ENCODE measurements at regions not wholly inside any gene's neighbourhood (a gene's known extent, or its start where the extent isn't known, plus 50 kb on each side); places are given as distances from the start of the nearest gene placed in this dataset.

DNA sequence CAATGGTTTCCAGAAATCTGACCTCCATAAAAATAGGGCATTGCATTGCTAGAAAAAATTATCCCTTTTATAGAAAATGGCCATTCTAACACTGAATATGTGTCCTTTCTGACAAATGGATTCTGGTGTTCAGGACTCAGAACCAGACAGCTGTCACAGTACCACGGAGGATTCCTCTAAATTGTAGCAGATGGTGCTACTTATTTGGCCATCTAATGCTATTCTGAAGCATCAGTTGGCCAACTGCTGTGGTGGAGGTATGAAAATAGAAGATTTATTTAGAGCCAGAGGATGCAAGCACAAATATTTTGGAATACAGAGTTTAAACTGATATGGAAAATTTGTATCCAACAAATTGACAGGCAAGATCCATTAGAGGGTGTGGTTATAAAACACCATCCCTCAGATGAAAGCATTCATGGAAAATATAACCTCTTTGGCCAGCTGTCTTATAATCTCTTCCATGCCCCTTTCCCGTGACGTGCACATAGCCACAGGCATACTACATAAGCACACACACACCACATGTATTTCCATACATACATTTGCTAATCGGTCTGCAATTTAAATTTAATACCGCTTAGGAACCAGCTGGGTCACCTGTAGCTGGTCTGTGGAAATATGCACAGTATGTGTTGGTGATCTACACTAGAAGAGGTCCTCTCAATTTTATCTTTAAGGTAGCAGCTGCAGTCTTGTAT is 302.7 kb upstream of the KCNMB2 start:
- H3K4me1 ChIP-seq (ENCODE audit: low read depth) = no peaks in the 10 kb centered on the region
- no peaks in the 10 kb centered on the region for H3K27me3 ChIP-seq
- no peaks in the 10 kb centered on the region for H3K36me3 ChIP-seq
- TF ChIP-seq, protein P1, sequence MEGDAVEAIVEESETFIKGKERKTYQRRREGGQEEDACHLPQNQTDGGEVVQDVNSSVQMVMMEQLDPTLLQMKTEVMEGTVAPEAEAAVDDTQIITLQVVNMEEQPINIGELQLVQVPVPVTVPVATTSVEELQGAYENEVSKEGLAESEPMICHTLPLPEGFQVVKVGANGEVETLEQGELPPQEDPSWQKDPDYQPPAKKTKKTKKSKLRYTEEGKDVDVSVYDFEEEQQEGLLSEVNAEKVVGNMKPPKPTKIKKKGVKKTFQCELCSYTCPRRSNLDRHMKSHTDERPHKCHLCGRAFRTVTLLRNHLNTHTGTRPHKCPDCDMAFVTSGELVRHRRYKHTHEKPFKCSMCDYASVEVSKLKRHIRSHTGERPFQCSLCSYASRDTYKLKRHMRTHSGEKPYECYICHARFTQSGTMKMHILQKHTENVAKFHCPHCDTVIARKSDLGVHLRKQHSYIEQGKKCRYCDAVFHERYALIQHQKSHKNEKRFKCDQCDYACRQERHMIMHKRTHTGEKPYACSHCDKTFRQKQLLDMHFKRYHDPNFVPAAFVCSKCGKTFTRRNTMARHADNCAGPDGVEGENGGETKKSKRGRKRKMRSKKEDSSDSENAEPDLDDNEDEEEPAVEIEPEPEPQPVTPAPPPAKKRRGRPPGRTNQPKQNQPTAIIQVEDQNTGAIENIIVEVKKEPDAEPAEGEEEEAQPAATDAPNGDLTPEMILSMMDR (IDR thresholded peaks at IDR 0.05; ENCODE audit: low read depth, low read length) = no peak
- no peak overlapping the region for H3K4me3 ChIP-seq
- no peak overlapping the region for H3K27ac ChIP-seq
- H3K9me3 ChIP-seq (ENCODE audit: low read depth) = no peaks in the 10 kb centered on the region
- DNase-seq (ENCODE audit: low read depth in 1 of 2, low spot score in 1 of 2) = no peak

DNA sequence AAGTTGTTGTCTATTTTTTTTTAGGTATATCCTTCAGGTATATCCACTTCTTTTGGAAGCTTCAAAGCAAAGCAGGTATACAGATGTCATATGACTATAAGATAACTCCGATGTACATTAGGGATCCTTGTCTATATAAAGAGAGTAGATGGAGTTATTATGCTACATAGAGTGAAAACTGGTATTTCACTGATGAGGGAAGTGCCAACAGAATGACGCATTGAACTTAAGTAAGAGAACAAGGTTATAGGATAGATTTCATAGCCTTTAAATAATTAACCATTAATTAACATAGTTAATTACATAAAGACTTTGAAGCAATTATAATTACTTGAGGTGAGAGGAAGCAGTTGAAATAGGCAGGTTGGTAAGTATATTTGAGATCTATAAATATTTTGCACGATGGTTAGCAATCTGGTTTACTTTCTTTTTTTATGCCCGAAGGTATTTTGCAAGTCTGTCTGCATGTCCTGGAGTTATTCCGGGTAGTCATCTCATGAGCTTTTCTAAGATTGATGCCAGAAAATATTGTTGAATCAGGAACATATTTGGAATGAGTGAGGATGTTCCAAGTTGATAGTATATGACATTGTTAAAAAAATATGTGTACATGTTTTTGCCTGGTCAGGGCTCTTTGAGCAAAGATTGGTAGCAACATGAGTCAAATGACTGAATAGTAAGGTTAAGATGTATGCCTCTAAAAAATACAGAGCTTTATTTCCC is 299.5 kb upstream of the KCNMB2 start:
- TF ChIP-seq, protein P1 (IDR thresholded peaks at IDR 0.05; ENCODE audit: low read depth, low read length) = no peak
- no peak overlapping the region for H3K4me3 ChIP-seq
- no peak overlapping the region for H3K27ac ChIP-seq
- no peaks in the 10 kb centered on the region for H3K9me3 ChIP-seq (ENCODE audit: low read depth)
- H3K36me3 ChIP-seq = no peaks in the 10 kb centered on the region
- H3K4me1 ChIP-seq (ENCODE audit: low read depth) = no peaks in the 10 kb centered on the region
- H3K27me3 ChIP-seq = no peaks in the 10 kb centered on the region
- peak in 1 of 2 donors; percentile 64 for DNase-seq (ENCODE audit: low read depth in 1 of 2, low spot score in 1 of 2)

DNA sequence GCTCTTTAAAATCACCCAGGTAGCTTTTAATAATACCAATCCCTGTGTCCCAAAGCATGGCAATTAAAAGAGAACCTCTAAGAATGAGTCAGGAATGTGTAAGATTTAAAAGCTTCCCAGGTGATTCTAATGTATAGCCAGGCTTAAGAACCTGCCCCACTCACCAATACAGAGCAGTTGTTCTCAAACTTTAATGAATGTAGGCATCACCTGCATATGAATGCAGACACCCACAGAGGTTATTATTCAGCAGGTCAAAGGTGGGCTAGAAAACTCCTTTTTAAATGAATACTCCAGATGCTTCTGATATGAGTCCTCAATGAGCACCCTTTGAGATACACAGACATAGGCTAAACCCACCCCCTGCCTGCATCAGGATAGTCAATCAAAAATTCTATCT is 298.1 kb upstream of the KCNMB2 start:
- Histone ChIP-seq H3K27ac (no peak overlapping the region), H3K4me3 (no peak overlapping the region), H3K36me3 (no peaks in the 10 kb centered on the region), H3K9me3 (ENCODE audit: low read depth) (no peaks in the 10 kb centered on the region), H3K27me3 (no peaks in the 10 kb centered on the region), H3K4me1 (ENCODE audit: low read depth) (no peaks in the 10 kb centered on the region)
- TF ChIP-seq, protein P1 (IDR thresholded peaks at IDR 0.05; ENCODE audit: low read depth, low read length) = no peak
- no peak for DNase-seq (ENCODE audit: low read depth in 1 of 2, low spot score in 1 of 2)

DNA sequence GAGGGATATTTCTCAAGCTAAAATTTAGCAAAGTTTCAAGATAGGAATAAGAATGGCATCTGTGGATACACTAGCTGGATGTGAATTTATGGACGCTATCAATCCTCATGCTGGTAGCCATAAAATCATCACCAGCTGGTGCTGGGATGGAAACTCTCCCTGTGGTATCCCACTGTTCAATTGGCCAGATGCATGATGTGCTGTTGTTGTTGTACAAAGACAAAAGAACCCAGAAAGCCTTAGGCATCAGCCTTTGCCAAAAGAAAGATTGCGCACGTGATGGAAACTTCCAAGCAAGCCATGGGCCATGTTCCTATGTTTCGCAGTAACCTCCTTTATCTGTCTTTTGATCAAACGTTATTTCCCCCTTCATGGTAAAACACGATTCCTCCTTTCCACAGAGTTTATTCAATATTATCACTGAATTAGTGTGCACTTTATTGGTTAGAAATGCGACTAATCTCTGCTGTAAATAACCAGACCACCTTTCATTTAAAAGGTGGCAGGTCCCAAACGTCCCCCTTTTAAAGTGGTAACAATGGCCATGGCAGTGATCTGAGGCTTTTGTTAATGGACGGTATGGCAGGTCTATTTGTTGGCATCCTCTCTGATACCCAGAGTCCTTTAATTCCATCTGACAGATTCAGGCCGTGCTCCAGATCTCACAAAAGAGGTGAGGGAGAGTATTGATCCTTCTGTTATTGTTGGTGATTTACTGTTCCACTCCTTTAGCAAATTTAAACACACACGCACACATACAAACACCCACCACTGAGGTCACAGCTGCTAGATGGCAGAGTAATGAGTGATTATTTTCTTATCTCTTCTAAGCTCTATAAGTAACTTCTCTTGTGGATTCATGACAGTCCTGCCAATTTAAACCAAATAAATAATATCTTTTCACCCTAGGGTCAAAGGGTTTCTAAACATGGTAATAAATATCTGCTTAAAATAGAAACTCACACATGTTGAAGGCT is 291.2 kb upstream of the KCNMB2 start:
- no peak for DNase-seq (ENCODE audit: low read depth in 1 of 2, low spot score in 1 of 2)
- H3K4me1 ChIP-seq (ENCODE audit: low read depth) = no peaks in the 10 kb centered on the region
- H3K27ac ChIP-seq = no peak overlapping the region
- no peaks in the 10 kb centered on the region for H3K27me3 ChIP-seq
- no peak overlapping the region for H3K4me3 ChIP-seq
- H3K9me3 ChIP-seq (ENCODE audit: low read depth) = no peaks in the 10 kb centered on the region
- H3K36me3 ChIP-seq = no peaks in the 10 kb centered on the region
- TF ChIP-seq, protein P1 (IDR thresholded peaks at IDR 0.05; ENCODE audit: low read depth, low read length) = no peak

DNA sequence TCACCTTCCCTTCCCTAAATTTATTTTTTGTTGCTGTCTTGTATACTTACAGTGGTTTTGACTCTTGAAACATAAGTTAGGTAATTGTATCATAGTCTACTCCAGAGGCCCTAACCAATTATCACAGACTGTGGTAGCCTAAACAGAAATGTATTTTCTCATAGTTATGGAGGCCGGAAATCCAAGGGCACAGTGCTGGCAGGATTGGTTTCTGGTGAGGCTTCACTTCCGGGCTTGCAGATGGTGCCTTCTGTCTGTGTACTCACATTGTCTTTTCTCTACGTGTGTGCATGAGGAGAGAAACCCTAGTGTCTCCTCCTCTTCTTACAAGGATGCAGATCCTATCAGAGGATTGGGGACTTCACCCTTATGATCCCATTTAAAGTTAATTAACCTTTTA is 290.2 kb upstream of the KCNMB2 start:
- Histone ChIP-seq H3K9me3 (ENCODE audit: low read depth) (no peaks in the 10 kb centered on the region), H3K4me3 (no peak overlapping the region), H3K4me1 (ENCODE audit: low read depth) (no peaks in the 10 kb centered on the region), H3K36me3 (no peaks in the 10 kb centered on the region), H3K27ac (no peak overlapping the region), H3K27me3 (no peaks in the 10 kb centered on the region)
- TF ChIP-seq, protein P1 (IDR thresholded peaks at IDR 0.05; ENCODE audit: low read depth, low read length) = no peak
- DNase-seq (ENCODE audit: low read depth in 1 of 2, low spot score in 1 of 2) = no peak
